ENCODE measurements at regions not wholly inside any gene's neighbourhood (a gene's known extent, or its start where the extent isn't known, plus 50 kb on each side); places are given as distances from the start of the nearest gene placed in this dataset.

DNA sequence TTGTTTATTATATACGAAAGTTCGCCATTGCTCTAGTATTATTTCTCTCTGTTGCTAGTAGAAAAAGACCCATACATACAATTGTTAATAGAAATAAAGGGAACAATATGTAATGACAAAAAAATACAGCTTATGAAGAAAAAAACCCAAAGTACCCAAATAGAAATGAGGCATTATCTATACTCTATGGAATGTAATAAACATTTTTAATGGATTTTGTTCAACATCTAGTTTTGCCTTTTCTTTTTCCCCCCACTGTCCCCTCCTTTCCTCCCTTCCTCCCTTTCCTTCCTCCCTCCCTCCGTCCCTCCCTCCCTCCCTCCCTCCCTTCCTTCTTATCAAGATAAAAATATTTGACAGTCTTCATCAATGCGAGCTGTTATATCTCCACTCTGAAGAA is 81.5 kb upstream of the NEK7 start:
- no peaks in the 10 kb centered on the region for H3K27me3 ChIP-seq (ENCODE audit: control insufficient read depth, insufficient read depth, low read length)
- H3K27ac ChIP-seq (ENCODE audit: low read depth, low read length), result no peak overlapping the region
- DNase-seq (ENCODE audit: low read depth, low spot score), result no peak
- no peaks in the 10 kb centered on the region for H3K9me3 ChIP-seq (ENCODE audit: control insufficient read depth, insufficient read depth, low read length)
- no peak overlapping the region for H3K4me3 ChIP-seq (ENCODE audit: low read depth, low read length)
- TF ChIP-seq, protein P1, sequence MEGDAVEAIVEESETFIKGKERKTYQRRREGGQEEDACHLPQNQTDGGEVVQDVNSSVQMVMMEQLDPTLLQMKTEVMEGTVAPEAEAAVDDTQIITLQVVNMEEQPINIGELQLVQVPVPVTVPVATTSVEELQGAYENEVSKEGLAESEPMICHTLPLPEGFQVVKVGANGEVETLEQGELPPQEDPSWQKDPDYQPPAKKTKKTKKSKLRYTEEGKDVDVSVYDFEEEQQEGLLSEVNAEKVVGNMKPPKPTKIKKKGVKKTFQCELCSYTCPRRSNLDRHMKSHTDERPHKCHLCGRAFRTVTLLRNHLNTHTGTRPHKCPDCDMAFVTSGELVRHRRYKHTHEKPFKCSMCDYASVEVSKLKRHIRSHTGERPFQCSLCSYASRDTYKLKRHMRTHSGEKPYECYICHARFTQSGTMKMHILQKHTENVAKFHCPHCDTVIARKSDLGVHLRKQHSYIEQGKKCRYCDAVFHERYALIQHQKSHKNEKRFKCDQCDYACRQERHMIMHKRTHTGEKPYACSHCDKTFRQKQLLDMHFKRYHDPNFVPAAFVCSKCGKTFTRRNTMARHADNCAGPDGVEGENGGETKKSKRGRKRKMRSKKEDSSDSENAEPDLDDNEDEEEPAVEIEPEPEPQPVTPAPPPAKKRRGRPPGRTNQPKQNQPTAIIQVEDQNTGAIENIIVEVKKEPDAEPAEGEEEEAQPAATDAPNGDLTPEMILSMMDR (IDR thresholded peaks at IDR 0.05; ENCODE audit: low read depth, low read length), result no peak
- ChIA-PET CTCF (interaction anchor here (1.5 kb wide), 1 partner anchor 13 kb away, joined by 10 read pairs; no protein-coding TSS in a partner anchor), POLR2A (no interaction called here)

DNA sequence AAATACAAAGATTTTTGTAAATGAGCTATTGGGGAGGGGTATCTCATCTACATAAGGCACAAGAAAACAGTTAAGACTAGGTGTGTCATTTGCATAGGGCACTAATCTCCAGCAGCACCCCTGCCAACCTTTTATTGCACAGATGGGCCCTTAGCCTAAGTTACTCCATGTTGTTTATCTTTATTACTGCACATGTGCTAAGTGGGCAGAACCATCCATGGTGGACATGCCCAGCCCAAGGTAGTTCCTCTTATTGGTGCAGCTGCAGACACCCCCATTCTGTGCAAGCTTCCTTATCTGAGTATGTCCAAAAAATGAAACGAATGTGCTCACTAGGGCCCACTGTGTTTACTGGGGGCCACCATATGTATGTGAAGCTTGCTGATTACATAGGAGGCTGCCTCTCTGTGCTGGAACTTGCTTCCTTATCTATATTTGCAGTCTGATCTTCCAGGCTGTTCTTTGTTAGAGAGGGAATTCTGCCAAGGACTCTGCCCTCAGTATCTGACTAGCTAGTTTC is 77.3 kb upstream of the NEK7 start:
- Histone ChIP-seq H3K27me3 (ENCODE audit: control insufficient read depth, insufficient read depth, low read length) (no peaks in the 10 kb centered on the region), H3K4me3 (ENCODE audit: low read depth, low read length) (no peak overlapping the region), H3K9me3 (ENCODE audit: control insufficient read depth, insufficient read depth, low read length) (no peaks in the 10 kb centered on the region), H3K27ac (ENCODE audit: low read depth, low read length) (no peak overlapping the region)
- TF ChIP-seq, protein P1 (IDR thresholded peaks at IDR 0.05; ENCODE audit: low read depth, low read length), result no peak
- ChIA-PET CTCF (interaction anchor here (1.4 kb wide), 1 partner anchor 8 kb away, joined by 4 read pairs; no protein-coding TSS in a partner anchor), POLR2A (no interaction called here)
- DNase-seq (ENCODE audit: low read depth, low spot score), result no peak

DNA sequence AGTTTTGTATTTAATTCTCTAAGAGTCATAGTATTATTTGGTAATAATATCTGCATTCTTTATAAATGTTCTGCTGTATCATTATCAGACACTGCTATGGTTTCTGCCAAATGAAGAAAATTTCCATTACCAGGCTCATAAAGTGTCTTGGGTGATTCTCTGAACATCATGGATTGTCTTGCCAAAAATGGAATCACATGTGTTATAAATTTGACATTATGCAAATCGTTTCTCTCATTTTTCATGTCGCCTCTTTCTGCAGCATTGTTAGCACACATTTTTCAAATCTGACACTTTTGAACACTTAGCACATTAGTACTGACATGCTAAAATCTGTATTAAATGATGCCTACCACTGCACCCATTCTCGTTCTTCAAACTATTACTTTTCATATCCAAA is 74.2 kb upstream of the NEK7 start:
- Histone ChIP-seq H3K27ac (ENCODE audit: low read depth, low read length) (no peak overlapping the region), H3K27me3 (ENCODE audit: control insufficient read depth, insufficient read depth, low read length) (no peaks in the 10 kb centered on the region), H3K4me3 (ENCODE audit: low read depth, low read length) (no peak overlapping the region), H3K9me3 (ENCODE audit: control insufficient read depth, insufficient read depth, low read length) (no peaks in the 10 kb centered on the region)
- TF ChIP-seq, protein P1 (IDR thresholded peaks at IDR 0.05; ENCODE audit: low read depth, low read length), result no peak
- no peak for DNase-seq (ENCODE audit: low read depth, low spot score)
- ChIA-PET CTCF (no interaction called here), POLR2A (no interaction called here)

DNA sequence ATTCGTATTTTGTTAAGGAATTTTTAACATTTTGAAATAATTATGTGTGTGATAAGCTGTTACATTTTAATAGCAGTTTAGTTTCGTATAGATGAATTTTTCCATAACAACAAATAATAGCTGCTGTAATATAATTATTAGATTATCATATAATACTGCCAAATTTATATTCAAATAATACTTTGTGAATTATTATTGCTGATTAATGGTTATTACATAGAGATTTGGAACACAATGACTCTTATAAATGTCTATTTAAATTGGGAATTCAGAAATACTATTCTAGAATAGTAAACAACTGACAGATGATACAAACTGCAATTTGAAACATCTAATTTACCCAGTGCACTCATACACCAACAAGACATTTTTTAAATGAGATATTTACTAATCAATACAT is 73.2 kb upstream of the NEK7 start:
- Histone ChIP-seq H3K27me3 (ENCODE audit: control insufficient read depth, insufficient read depth, low read length) (no peaks in the 10 kb centered on the region), H3K27ac (ENCODE audit: low read depth, low read length) (no peak overlapping the region), H3K9me3 (ENCODE audit: control insufficient read depth, insufficient read depth, low read length) (no peaks in the 10 kb centered on the region), H3K4me3 (ENCODE audit: low read depth, low read length) (no peak overlapping the region)
- CTCF ChIA-PET, result interaction anchor here (0.6 kb wide), 1 partner anchor 352 kb away, joined by 4 read pairs; no protein-coding TSS in a partner anchor
- POLR2A ChIA-PET, result no interaction called here
- TF ChIP-seq, protein P1 (IDR thresholded peaks at IDR 0.05; ENCODE audit: low read depth, low read length), result no peak
- DNase-seq (ENCODE audit: low read depth, low spot score), result no peak

DNA sequence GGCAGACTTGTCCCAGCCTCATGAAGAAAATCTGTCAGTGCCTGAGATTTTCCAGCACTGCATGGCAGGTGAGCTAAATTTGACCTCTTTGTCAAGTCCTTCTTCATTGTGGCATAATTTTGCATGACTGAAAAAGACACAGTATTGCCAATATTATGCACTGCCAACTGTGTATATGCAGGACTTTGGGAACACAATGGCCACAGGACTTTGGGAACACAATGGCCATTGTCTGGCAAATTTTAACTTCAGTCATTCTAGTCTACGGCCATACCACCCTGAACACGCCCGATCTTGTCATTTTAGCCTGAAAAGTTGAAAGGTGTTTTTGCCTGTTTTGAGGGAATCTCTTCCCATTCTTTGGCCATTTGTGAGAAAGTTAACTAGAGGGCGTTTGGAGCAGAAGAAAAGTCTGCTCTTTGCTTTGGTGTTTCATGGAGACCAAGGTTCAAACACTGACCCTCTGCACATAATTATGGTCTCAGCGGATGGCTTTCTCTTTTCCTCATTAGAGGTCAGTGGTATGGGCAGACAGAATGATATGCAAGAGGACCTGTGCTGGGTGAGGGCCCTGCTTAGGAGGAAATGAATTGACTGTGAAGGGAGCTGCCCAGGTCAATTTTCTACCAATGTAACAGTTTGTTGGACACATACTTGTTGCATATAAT is 72.4 kb upstream of the NEK7 start:
- H3K9me3 ChIP-seq (ENCODE audit: control insufficient read depth, insufficient read depth, low read length), result no peaks in the 10 kb centered on the region
- no peak overlapping the region for H3K27ac ChIP-seq (ENCODE audit: low read depth, low read length)
- H3K27me3 ChIP-seq (ENCODE audit: control insufficient read depth, insufficient read depth, low read length), result no peaks in the 10 kb centered on the region
- ChIA-PET POLR2A (no interaction called here), CTCF (no interaction called here)
- no peak overlapping the region for H3K4me3 ChIP-seq (ENCODE audit: low read depth, low read length)
- DNase-seq (ENCODE audit: low read depth, low spot score), result no peak
- TF ChIP-seq, protein P1 (IDR thresholded peaks at IDR 0.05; ENCODE audit: low read depth, low read length), result no peak

All from AG04450 (cell line).